Transverse colon (tissue), 4 donors: ENCODE measurements at regions not wholly inside any gene's neighbourhood (a gene's known extent, or its start where the extent isn't known, plus 50 kb on each side); places are given as distances from the start of the nearest gene placed in this dataset.

Source experiments
- CTCF ChIP-seq, 5 experiments: fragments of 200-600 bp in 3 of 5; fragments of 450-650 bp in 2 of 5; sonication (generic) in 3 of 5; IDR thresholded peaks; 1 replicate in 2 of 5; 2 replicates in 3 of 5; pipeline ENCODE4 v1.5.1; 2016 to 2017; ENCODE audit warnings: antibody characterized with exemption in 5 of 5, inconsistent platforms in 3 of 5, mild to moderate bottlenecking in 2 of 5, moderate library complexity in 1 of 5
- POLR2AphosphoS5 ChIP-seq, 3 donors: sonication (generic); formaldehyde crosslinking; IDR thresholded peaks; one replicate each; pipeline ENCODE4 v1.6.1; 2016; ENCODE audit warnings: antibody characterized with exemption in 3 of 3

DNA sequence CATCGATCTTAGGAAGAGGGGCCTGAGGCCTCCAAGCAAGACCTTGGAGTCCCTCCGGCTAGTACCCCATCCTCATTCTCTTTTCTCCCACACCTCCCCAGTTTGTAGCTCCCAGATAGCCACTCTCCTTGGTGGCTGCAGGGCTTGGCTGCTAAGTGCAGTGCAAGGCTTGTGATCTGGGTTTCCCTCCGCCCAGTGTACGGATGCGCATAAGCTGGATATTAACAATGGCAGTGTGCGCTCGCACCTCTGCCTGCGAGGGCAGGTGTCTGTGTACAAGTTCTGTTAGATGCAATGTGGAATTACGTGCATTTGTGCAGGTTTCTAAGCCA is 71.0 kb upstream of the TBCA start:
- no peak for TF ChIP-seq CTCF (IDR thresholded peaks at IDR 0.05)
- TF ChIP-seq POLR2AphosphoS5 (IDR thresholded peaks at IDR 0.05), result no peak
